ENCODE measurements at regions not wholly inside any gene's neighbourhood (a gene's known extent, or its start where the extent isn't known, plus 50 kb on each side); places are given as distances from the start of the nearest gene placed in this dataset.

DNA sequence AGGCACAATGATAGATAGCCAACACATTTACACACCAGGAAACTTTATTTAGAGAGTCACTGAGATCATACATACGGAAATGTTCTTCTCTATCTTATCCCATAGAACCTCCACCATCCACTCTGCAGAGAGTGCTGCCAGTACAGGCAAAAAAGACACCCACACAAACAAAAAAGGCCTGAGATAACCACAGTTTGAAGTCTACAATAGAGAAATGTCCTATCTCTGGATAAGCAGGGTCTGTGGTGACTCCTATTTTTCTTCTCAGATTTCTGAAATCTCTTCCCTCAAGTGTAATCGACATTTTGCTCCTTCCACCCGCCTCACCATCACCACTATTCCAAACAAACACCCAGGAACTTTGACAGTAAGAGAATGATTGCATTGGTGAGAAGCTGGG lies 413.9 kb upstream of the NR2F2 start:
- Histone ChIP-seq H3F3A (replicated peaks; ENCODE audit: insufficient read depth) (no peaks in the 10 kb centered on the region), H3K4me1 (ENCODE audit: control insufficient read depth in 1 of 2, insufficient read depth in 2 of 2, low read depth in 1 of 2, low read length in 1 of 2) (no peaks in the 10 kb centered on the region), H2AFZ (ENCODE audit: low read depth) (no peak overlapping the region), H4K20me1 (ENCODE audit: insufficient read depth) (no peaks in the 10 kb centered on the region), H3K79me2 (ENCODE audit: insufficient read depth) (no peaks in the 10 kb centered on the region), H3K27ac (ENCODE audit: low read depth in 2 of 2, low read length in 1 of 2) (no peak overlapping the region), H3K27me3 (ENCODE audit: insufficient read depth) (no peaks in the 10 kb centered on the region), H3K36me3 (replicated peaks in 1 of 2; ENCODE audit: control insufficient read depth in 1 of 2, insufficient read depth in 2 of 2, low read length in 1 of 2) (no peaks in the 10 kb centered on the region), H3K9me3 (peaks cover 3% of the 10 kb centered on the region; the same call in 1 of the 2 replicates), H3K9me2 (no peaks in the 10 kb centered on the region), H3K9ac (no peak overlapping the region), H3K4me3 (ENCODE audit: low read depth in 2 of 2, low read length in 1 of 2) (no peak overlapping the region), H3K4me2 (no peak overlapping the region)
- ChIA-PET CTCF (no interaction called here), POLR2A (no interaction called here)
- TF ChIP-seq FOSL2 (IDR thresholded peaks at IDR 0.05; ENCODE audit: borderline replicate concordance, low read depth) (no peak), GABPA (IDR thresholded peaks at IDR 0.05; ENCODE audit: low read depth) (no peak), MEF2A (IDR thresholded peaks at IDR 0.05; ENCODE audit: borderline replicate concordance, low read depth) (no peak), EZH2phosphoT487 (IDR thresholded peaks at IDR 0.05; ENCODE audit: borderline replicate concordance, low read depth) (no peak), YY1 (IDR thresholded peaks at IDR 0.05; ENCODE audit: low read depth) (no peak), TEAD4 (IDR thresholded peaks at IDR 0.05; ENCODE audit: borderline replicate concordance, insufficient read depth) (no peak), SIN3A (IDR thresholded peaks at IDR 0.05; ENCODE audit: borderline replicate concordance, low read depth, low read length) (no peak), POLR2AphosphoS5 (IDR thresholded peaks at IDR 0.05; ENCODE audit: low read depth, low read length) (no peak), JUND (IDR thresholded peaks at IDR 0.05) (no peak), RAD21 (IDR thresholded peaks at IDR 0.05; ENCODE audit: low read length) (no peak)
- TF ChIP-seq, protein P1, sequence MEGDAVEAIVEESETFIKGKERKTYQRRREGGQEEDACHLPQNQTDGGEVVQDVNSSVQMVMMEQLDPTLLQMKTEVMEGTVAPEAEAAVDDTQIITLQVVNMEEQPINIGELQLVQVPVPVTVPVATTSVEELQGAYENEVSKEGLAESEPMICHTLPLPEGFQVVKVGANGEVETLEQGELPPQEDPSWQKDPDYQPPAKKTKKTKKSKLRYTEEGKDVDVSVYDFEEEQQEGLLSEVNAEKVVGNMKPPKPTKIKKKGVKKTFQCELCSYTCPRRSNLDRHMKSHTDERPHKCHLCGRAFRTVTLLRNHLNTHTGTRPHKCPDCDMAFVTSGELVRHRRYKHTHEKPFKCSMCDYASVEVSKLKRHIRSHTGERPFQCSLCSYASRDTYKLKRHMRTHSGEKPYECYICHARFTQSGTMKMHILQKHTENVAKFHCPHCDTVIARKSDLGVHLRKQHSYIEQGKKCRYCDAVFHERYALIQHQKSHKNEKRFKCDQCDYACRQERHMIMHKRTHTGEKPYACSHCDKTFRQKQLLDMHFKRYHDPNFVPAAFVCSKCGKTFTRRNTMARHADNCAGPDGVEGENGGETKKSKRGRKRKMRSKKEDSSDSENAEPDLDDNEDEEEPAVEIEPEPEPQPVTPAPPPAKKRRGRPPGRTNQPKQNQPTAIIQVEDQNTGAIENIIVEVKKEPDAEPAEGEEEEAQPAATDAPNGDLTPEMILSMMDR (IDR thresholded peaks at IDR 0.05): no peak
- WGBS (ENCODE audit: low lambda C conversion rate): 5% methylated on average over 3 of the region's 3 CpGs
- DNase-seq: no peak

DNA sequence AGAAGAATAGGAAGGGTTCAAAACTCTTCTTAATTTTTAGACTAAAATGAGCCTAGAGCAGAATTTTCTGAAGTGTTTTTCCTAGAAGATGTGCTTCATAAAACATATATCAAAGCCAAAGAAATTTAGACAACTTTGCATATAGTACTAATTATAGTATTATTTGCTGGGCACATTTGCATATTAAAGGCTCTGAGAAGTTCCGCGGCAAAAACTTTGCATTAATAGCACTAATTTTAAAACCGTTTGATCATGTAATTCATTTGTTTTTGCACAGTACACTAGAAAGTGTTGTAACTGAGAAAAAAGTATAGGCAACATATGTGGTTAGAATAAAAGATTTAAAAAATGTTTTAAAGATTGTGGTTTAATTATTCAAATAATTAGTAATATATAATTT lies 412.0 kb upstream of the NR2F2 start:
- H3K9ac ChIP-seq: no peak overlapping the region
- H3K27ac ChIP-seq (ENCODE audit: low read depth in 2 of 2, low read length in 1 of 2): no peak overlapping the region
- H2AFZ ChIP-seq (ENCODE audit: low read depth): no peak overlapping the region
- no peaks in the 10 kb centered on the region for H4K20me1 ChIP-seq (ENCODE audit: insufficient read depth)
- no peaks in the 10 kb centered on the region for H3K4me1 ChIP-seq (ENCODE audit: control insufficient read depth in 1 of 2, insufficient read depth in 2 of 2, low read depth in 1 of 2, low read length in 1 of 2)
- peaks cover 3% of the 10 kb centered on the region; the same call in 1 of the 2 replicates for H3K9me3 ChIP-seq
- no peak for DNase-seq
- H3K4me3 ChIP-seq (ENCODE audit: low read depth in 2 of 2, low read length in 1 of 2): no peak overlapping the region
- ChIA-PET CTCF (no interaction called here), POLR2A (no interaction called here)
- no peaks in the 10 kb centered on the region for H3F3A ChIP-seq (replicated peaks; ENCODE audit: insufficient read depth)
- H3K79me2 ChIP-seq (ENCODE audit: insufficient read depth): no peaks in the 10 kb centered on the region
- no peaks in the 10 kb centered on the region for H3K27me3 ChIP-seq (ENCODE audit: insufficient read depth)
- 65% methylated on average over 3 of the region's 3 CpGs for WGBS (ENCODE audit: low lambda C conversion rate)
- no peaks in the 10 kb centered on the region for H3K36me3 ChIP-seq (replicated peaks in 1 of 2; ENCODE audit: control insufficient read depth in 1 of 2, insufficient read depth in 2 of 2, low read length in 1 of 2)
- H3K4me2 ChIP-seq: no peak overlapping the region
- TF ChIP-seq RFX5 (IDR thresholded peaks at IDR 0.05; ENCODE audit: low read length) (no peak), TEAD4 (IDR thresholded peaks at IDR 0.05; ENCODE audit: borderline replicate concordance, insufficient read depth) (no peak)
- TF ChIP-seq, protein P1 (IDR thresholded peaks at IDR 0.05): no peak
- no peaks in the 10 kb centered on the region for H3K9me2 ChIP-seq
